OCI-LY7 (cell line): ENCODE measurements at regions not wholly inside any gene's neighbourhood (a gene's known extent, or its start where the extent isn't known, plus 50 kb on each side); places are given as distances from the start of the nearest gene placed in this dataset.

ENCODE experiments used
- BruUV-seq: library from RNA; stranded (reverse); fragments of 400-500 nt; replicated peaks from 2 replicates; lab custom pipeline; 2021; lab: Mats Ljungman, UMichigan
- CTCF ChIA-PET: fragments of 300-600 bp; sonication (Branson Sonifier 250); formaldehyde crosslinking; loops from one replicate; lab custom pipeline; 2022; ENCODE audit warnings: antibody characterized with exemption; ENCODE audit not compliant: unreplicated experiment; lab: Charles Lee
- POLR2A ChIA-PET: fragments of 300-600 bp; sonication (Branson Sonifier 250); formaldehyde crosslinking; loops from one replicate; lab custom pipeline; 2022; ENCODE audit warnings: antibody characterized with exemption; lab: Charles Lee
- DNase-seq: peaks from one replicate; pipeline ENCODE4 v3.0.0-alpha.2; 2015; ENCODE audit warnings: low spot score
- H2AFZ ChIP-seq: fragments of 200-600 bp; sonication (generic), shearing (Covaris generic); 2 replicates; pipeline ENCODE4 v1.6.1; 2014; ENCODE audit warnings: mild to moderate bottlenecking, antibody characterized with exemption, low read length, moderate library complexity
- H3K27ac ChIP-seq: fragments of 200-600 bp; sonication (generic); 2 replicates; pipeline ENCODE4 v1.5.1; 2014; ENCODE audit warnings: mixed run types, low read depth, mild to moderate bottlenecking, moderate library complexity, low read length, inconsistent platforms; ENCODE audit not compliant: poor library complexity, severe bottlenecking
- H3K36me3 ChIP-seq: fragments of 200-600 bp; sonication (generic); 2 replicates; pipeline ENCODE4 v1.6.1; 2014; ENCODE audit warnings: mild to moderate bottlenecking, antibody characterized with exemption, low read length, moderate library complexity, mixed read lengths; ENCODE audit not compliant: insufficient read depth
- H3K4me1 ChIP-seq: fragments of 200-600 bp; sonication (generic); 2 replicates; pipeline ENCODE4 v1.5.1; 2014; ENCODE audit warnings: mild to moderate bottlenecking, low read length; ENCODE audit not compliant: insufficient read depth, poor library complexity, severe bottlenecking
- H3K4me2 ChIP-seq: fragments of 200-600 bp; sonication (generic); 2 replicates; pipeline ENCODE4 v1.6.1; 2014; ENCODE audit warnings: mild to moderate bottlenecking, low read length
- H3K4me3 ChIP-seq: fragments of 200-600 bp; sonication (generic); 2 replicates; pipeline ENCODE4 v1.5.1; 2014; ENCODE audit warnings: mild to moderate bottlenecking, low read depth, low read length; ENCODE audit not compliant: poor library complexity, severe bottlenecking
- H3K79me2 ChIP-seq: fragments of 200-600 bp; sonication (generic); 2 replicates; pipeline ENCODE4 v1.6.1; 2016; ENCODE audit warnings: low read depth, mild to moderate bottlenecking, low read length, moderate library complexity, mixed read lengths; ENCODE audit not compliant: insufficient read depth
- H3K9me2 ChIP-seq: fragments of 200-600 bp; sonication (generic); 2 replicates; pipeline ENCODE4 v1.6.1; 2016; ENCODE audit warnings: mild to moderate bottlenecking, low read length, mixed read lengths; ENCODE audit not compliant: insufficient read depth
- H3K9me3 ChIP-seq: fragments of 200-600 bp; sonication (generic); 2 replicates; pipeline ENCODE4 v1.6.1; 2014; ENCODE audit warnings: mild to moderate bottlenecking, mixed run types, low read length, mixed read lengths
- H4K20me1 ChIP-seq: fragments of 200-600 bp; sonication (generic); 2 replicates; pipeline ENCODE4 v1.6.1; 2014; ENCODE audit warnings: mild to moderate bottlenecking, antibody characterized with exemption, low read length, moderate library complexity, mixed read lengths; ENCODE audit not compliant: insufficient read depth
- CTCF ChIP-seq: fragments of 200-600 bp; sonication (generic); conservative IDR thresholded peaks from 2 replicates; pipeline ENCODE4 v1.5.1; 2014; ENCODE audit warnings: mild to moderate bottlenecking, antibody characterized with exemption, low read length, moderate library complexity, mixed read lengths
- EZH2phosphoT487 ChIP-seq: fragments of 200-600 bp; sonication (generic); IDR thresholded peaks from 2 replicates; pipeline ENCODE4 v1.6.1; 2018; ENCODE audit warnings: low read depth, borderline replicate concordance, mild to moderate bottlenecking, mixed run types, antibody characterized with exemption, low read length, moderate library complexity, mixed read lengths
- intact Hi-C: fragments of 100-400 bp; cut with micrococcal nuclease; formaldehyde crosslinking; loops from one replicate; pipeline ENCODE4 v1.10.0; 2022; ENCODE audit not compliant: unreplicated experiment

GRCh38 chr13:47332149-47332548 lies 435.3 kb upstream of the HTR2A start:
- CTCF ChIA-PET = no interaction called here
- DNase-seq = no peak

GRCh38 chr13:47330031-47330430 lies 433.2 kb upstream of the HTR2A start:
- TF ChIP-seq EZH2phosphoT487 (no peak), CTCF (no peak)
- Histone ChIP-seq H4K20me1 (no peaks in the 10 kb centered on the region), H2AFZ (no peak overlapping the region), H3K4me2 (no peak overlapping the region), H3K36me3 (no peaks in the 10 kb centered on the region), H3K9me3 (no peaks in the 10 kb centered on the region), H3K79me2 (no peaks in the 10 kb centered on the region), H3K4me1 (no peaks in the 10 kb centered on the region), H3K4me3 (no peak overlapping the region), H3K27ac (no peak overlapping the region), H3K9me2 (no peaks in the 10 kb centered on the region)
- DNase-seq = no peak
- CTCF ChIA-PET = no interaction called here
- no TSS peak for BruUV-seq
- POLR2A ChIA-PET = interaction anchor here (0.6 kb wide), 1 partner anchor 358 kb away, joined by 3 read pairs; no protein-coding TSS in a partner anchor
- intact Hi-C loops = no loop called here

More at GRCh38 chr13:47332149-47332548, 435.3 kb upstream of the HTR2A start:
- POLR2A ChIA-PET = interaction anchor here (0.6 kb wide), 1 partner anchor 90 kb away, joined by 3 read pairs; no protein-coding TSS in a partner anchor
- no TSS peak for BruUV-seq
- Histone ChIP-seq H3K4me1 (no peaks in the 10 kb centered on the region), H3K79me2 (no peaks in the 10 kb centered on the region), H2AFZ (no peak overlapping the region), H4K20me1 (no peaks in the 10 kb centered on the region), H3K27ac (no peak overlapping the region), H3K9me3 (no peaks in the 10 kb centered on the region), H3K4me2 (no peak overlapping the region), H3K4me3 (no peak overlapping the region), H3K36me3 (no peaks in the 10 kb centered on the region), H3K9me2 (no peaks in the 10 kb centered on the region)
- TF ChIP-seq EZH2phosphoT487 = no peak
- TF ChIP-seq CTCF = no peak
- intact Hi-C loops = no loop called here

GRCh38 chr13:47327861-47328260 lies 431.0 kb upstream of the HTR2A start:
- no peak overlapping the region for H2AFZ ChIP-seq
- no peak overlapping the region for H3K4me2 ChIP-seq
- DNase-seq = no peak
- no TSS peak for BruUV-seq
- H3K27ac ChIP-seq = no peak overlapping the region
- TF ChIP-seq EZH2phosphoT487 = no peak
- TF ChIP-seq CTCF = no peak
- H3K4me1 ChIP-seq = no peaks in the 10 kb centered on the region
- intact Hi-C loops = no loop called here
- no peaks in the 10 kb centered on the region for H3K9me3 ChIP-seq
- no peaks in the 10 kb centered on the region for H3K9me2 ChIP-seq
- ChIA-PET POLR2A (no interaction called here), CTCF (no interaction called here)
- no peaks in the 10 kb centered on the region for H4K20me1 ChIP-seq
- no peaks in the 10 kb centered on the region for H3K36me3 ChIP-seq
- no peak overlapping the region for H3K4me3 ChIP-seq
- no peaks in the 10 kb centered on the region for H3K79me2 ChIP-seq
